ENCODE measurements at regions not wholly inside any gene's neighbourhood (a gene's known extent, or its start where the extent isn't known, plus 50 kb on each side); places are given as distances from the start of the nearest gene placed in this dataset.
"Not testable (repeated sequence)": the region's sequence is repeated elsewhere in the genome, so short reads cannot be mapped to it uniquely, and the experiment has no call there.

DNA sequence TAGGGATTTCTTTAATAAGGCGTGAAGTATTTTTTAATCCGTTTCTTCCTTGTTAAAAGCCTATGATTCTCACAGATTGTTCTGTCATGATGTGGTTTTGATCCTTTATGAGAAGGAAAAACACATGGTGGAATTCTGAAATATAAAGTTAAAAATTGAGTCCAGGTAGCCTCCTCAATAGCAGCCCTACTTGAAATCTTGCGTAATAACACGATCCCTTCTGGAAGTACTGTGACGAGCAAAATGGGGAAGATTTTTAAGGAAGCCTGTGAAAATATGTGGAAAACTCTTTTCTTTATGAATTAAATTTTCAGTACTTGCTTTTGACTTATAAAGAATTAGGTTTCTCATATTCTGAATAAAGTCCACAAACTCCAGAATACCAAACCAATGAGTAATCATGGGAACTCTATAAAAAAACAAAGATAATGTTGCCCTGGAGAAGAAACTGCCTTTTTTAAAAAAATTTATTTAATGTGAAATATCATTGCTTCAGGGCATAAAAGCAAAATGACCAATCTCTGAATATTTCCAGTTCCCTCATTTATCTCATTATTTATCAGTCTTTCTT, 476.4 kb upstream of the ZEB2 start:
- Mint-ChIP-seq H3K4me1 (peaks cover 0 to 1% (median 0%) of the 10 kb centered on the region in 3 donors), H3K9me3 (no peaks in the 10 kb centered on the region), H3K27me3 (peaks cover 4% of the 10 kb centered on the region), H3K27ac (no peak overlapping the region), H3K36me3 (no peaks in the 10 kb centered on the region), H3K4me3 (no peak overlapping the region)

DNA sequence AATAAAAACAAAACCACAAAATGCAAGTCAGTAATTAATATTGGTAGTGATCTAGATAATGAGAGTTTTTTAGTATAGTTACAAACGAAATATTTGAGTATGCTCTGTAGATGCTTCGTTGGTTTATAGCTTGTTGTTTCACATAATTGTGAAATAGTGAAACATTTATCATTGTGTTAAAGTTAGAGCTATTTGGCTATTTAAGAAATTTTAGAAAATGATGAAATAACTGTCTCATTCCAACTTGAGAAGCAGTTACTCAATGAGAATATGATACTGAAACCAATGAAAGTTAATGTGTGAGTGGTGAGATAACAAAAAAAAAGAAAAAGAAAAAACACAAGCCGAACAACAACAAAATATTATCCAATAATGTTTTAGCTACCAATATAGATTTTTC, 475.6 kb upstream of the ZEB2 start:
- Mint-ChIP-seq H3K27me3 (peaks cover 1% of the 10 kb centered on the region), H3K36me3 (no peaks in the 10 kb centered on the region), H3K4me1 (peaks cover 0 to 1% (median 0%) of the 10 kb centered on the region in 3 donors), H3K9me3 (no peaks in the 10 kb centered on the region), H3K27ac (no peak overlapping the region), H3K4me3 (no peak overlapping the region)

DNA sequence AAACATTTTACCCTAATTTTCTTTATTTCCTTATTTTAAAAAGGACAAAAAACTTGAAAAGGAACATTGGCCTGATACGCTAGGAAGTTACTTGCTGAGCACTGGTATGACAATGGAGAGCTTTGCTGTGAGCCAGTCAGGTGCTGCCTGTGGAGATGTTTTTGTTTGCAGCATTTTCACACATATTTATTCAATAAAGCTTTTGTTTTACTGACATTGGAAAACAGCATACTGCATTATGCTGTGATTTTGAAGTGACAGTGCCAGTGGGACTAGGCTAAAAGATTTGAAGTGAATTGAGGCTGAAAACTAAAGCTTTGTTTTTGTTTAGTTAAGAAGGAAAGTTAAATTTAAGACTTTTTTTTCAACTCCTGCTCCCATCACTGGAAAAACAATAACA, 470.7 kb upstream of the ZEB2 start:
- H3K9me3 Mint-ChIP-seq, result peaks cover 4 to 9% (median 5%) of the 10 kb centered on the region in 3 donors
- peaks cover 0 to 1% (median 0%) of the 10 kb centered on the region in 3 donors for H3K4me1 Mint-ChIP-seq
- H3K4me3 Mint-ChIP-seq, result no peak overlapping the region
- H3K36me3 Mint-ChIP-seq, result no peaks in the 10 kb centered on the region
- peaks cover 1% of the 10 kb centered on the region for H3K27me3 Mint-ChIP-seq
- H3K27ac Mint-ChIP-seq, result no peak overlapping the region

DNA sequence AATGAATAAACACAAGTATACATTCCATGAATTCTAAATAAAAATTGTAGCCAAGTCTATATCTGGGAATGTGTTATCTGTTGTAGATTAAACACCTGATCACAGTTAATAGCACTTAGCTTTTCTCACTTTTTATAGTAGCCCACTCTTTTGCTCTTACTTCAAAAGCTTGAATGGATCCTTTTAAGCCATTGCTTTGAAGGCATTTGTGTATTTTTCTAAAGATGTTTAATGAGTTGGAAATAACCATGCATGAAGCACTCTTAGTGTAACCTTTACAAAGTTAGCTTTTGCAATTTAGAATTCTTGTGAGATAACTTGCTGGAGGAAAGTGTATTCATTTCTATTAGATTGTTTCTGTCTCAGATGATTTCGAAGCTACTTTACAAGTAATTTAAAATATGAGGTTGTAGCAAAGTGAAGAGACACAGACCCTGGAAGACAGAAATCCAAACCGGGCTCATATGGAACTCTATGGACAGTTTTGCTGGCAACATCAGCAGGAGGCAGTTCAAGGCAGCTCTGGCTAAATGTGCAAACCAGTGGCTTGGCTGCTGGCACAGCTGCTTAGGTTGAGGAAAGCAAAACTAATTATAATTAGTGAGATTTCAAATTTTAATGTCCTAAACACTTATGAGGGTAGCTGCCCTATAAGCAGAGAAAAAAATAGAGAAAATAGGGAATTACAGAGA, 469.8 kb upstream of the ZEB2 start:
- H3K4me1 Mint-ChIP-seq, result peaks cover 0 to 1% (median 0%) of the 10 kb centered on the region in 3 donors

DNA sequence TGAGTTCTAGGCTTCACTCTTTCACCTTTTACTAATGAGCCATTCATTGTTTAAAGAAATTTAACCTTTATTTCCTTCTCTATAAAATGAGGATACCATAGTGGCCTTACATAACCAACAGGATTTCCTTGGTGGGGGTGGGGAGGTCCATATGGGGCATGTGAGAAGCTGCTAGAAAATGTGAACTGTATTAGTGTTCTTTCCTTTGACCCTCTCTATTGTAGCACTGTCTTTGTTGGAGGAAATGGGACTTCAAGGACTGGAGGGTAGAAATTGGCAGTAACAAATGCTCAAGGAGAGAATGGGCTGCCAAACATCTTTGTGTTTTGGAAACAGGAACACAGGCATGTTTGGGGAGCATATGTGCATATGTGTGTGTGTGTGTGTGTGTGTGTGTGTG, 468.7 kb upstream of the ZEB2 start:
- Mint-ChIP-seq H3K27ac (no peak overlapping the region), H3K4me3 (no peak overlapping the region), H3K27me3 (no peaks in the 10 kb centered on the region), H3K36me3 (no peaks in the 10 kb centered on the region), H3K4me1 (no peaks in the 10 kb centered on the region), H3K9me3 (peaks cover 6 to 13% (median 7%) of the 10 kb centered on the region in 3 donors)

More for the DNA sequence above, 469.8 kb upstream of the ZEB2 start:
- no peak overlapping the region for H3K27ac Mint-ChIP-seq
- H3K4me3 Mint-ChIP-seq, result no peak overlapping the region
- H3K27me3 Mint-ChIP-seq, result peaks cover 1% of the 10 kb centered on the region
- peaks cover 6 to 13% (median 7%) of the 10 kb centered on the region in 3 donors for H3K9me3 Mint-ChIP-seq
- H3K36me3 Mint-ChIP-seq, result no peaks in the 10 kb centered on the region

DNA sequence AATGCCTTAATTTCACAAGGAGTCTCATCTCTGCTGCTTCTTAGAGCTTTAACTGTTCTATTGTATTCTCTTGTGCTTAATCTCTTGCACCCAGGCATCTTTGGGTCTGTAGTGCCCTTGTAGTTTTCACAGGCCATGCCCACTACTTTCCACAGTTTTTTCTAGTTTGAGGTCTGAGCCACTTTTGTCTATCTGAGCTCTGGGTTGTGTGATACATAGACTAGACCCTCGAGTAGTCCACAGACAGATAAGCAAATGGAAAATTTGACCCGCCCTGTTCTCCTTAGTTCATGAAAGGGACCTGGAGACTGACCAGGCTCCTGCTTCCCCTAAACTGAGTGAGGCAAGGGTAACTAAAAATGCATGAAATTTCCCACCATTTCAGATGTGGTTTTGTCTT, 466.8 kb upstream of the ZEB2 start:
- Mint-ChIP-seq H3K9me3 (peaks cover 6 to 13% (median 7%) of the 10 kb centered on the region in 3 donors), H3K4me1 (no peaks in the 10 kb centered on the region), H3K27ac (no peak overlapping the region), H3K36me3 (no peaks in the 10 kb centered on the region), H3K27me3 (no peaks in the 10 kb centered on the region), H3K4me3 (no peak overlapping the region)

DNA sequence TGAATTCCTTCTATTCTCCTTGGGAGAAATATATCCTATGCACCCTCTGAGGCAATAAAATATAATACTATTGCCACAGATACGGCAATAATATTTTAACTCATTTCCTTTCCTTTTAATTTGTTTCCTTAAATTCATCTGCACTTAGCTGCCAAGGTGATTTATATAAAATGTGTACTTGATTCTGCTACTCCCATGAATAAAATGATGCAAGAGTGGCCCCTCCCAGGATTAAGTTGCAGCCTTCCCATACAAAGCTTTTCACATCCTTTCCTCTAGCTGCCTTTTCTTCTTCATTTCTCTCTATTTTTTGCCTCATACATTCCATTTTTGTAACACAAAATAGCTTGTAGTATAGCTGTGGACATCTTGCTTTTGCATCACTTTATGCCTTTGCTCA, 464.1 kb upstream of the ZEB2 start:
- no peak overlapping the region for H3K4me3 Mint-ChIP-seq

DNA sequence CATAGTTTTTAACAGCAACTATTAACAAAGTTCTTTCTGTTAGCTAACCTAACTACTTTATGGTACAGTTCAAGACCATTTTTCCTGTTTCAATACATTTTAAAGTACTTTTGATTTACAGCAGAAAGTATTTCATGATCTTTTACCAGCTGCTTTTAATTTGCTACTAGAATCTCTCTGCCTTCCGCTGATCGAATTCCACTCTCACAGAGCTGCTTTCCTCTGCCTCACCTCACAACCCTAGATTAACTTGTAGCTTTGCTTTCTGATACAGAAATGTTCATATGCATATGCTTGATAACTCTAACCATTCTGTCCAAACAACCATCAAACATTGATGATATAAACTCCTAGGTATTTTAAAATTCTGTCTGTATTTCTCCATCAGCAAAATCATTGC, 463.2 kb upstream of the ZEB2 start:
- Mint-ChIP-seq H3K27me3 (no peaks in the 10 kb centered on the region), H3K9me3 (peaks cover 6 to 13% (median 7%) of the 10 kb centered on the region in 3 donors), H3K27ac (no peak overlapping the region), H3K36me3 (no peaks in the 10 kb centered on the region), H3K4me1 (no peaks in the 10 kb centered on the region), H3K4me3 (no peak overlapping the region)

More for the DNA sequence above, 464.1 kb upstream of the ZEB2 start:
- Mint-ChIP-seq H3K36me3 (no peaks in the 10 kb centered on the region), H3K27me3 (no peaks in the 10 kb centered on the region), H3K4me1 (no peaks in the 10 kb centered on the region), H3K27ac (no peak overlapping the region), H3K9me3 (peaks cover 6 to 13% (median 7%) of the 10 kb centered on the region in 3 donors)

DNA sequence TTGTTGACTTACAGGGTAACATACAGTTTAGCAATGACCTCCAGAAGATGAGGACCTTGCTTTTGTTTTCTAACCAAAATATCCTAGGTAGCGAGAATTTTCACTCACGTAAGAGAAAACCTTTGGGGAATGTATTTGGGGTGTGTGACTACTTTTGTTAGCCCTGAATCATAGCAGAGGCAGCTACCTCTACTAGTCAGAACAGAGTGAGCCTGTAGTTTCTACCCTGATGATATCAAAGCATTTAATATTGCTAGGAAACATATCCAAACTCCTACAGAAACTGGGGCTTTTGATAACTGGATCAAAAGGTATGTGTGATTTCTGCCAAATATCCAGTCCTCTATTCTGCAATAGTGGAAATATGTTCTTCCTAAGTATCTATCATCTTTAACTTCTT, 462.6 kb upstream of the ZEB2 start:
- Mint-ChIP-seq H3K4me1 (no peaks in the 10 kb centered on the region), H3K27ac (no peak overlapping the region), H3K27me3 (no peaks in the 10 kb centered on the region), H3K4me3 (no peak overlapping the region), H3K36me3 (no peaks in the 10 kb centered on the region), H3K9me3 (peaks cover 6 to 13% (median 7%) of the 10 kb centered on the region in 3 donors)

DNA sequence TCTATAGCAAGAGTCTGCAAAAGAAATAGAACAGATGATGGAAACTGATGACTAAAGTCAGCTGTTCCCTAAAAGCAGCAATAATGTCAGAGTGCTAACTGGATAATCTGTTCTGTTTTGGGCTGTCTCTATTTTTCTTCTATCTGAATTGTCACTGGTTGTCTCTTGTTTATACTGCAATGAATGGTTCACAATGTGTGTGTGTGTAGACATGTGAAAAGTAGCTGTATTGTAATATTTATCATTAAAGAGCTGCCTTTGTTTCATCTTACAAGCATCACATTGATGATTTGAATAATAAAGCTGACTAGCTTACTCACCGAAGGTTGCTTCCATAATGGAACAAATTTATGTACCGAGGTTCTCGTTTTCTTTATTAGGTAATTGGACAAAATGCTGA, 456.0 kb upstream of the ZEB2 start:
- Mint-ChIP-seq H3K27ac (no peak overlapping the region), H3K27me3 (no peaks in the 10 kb centered on the region), H3K4me3 (no peak overlapping the region), H3K36me3 (no peaks in the 10 kb centered on the region), H3K9me3 (peaks cover 0 to 2% (median 2%) of the 10 kb centered on the region in 3 donors), H3K4me1 (no peaks in the 10 kb centered on the region)

DNA sequence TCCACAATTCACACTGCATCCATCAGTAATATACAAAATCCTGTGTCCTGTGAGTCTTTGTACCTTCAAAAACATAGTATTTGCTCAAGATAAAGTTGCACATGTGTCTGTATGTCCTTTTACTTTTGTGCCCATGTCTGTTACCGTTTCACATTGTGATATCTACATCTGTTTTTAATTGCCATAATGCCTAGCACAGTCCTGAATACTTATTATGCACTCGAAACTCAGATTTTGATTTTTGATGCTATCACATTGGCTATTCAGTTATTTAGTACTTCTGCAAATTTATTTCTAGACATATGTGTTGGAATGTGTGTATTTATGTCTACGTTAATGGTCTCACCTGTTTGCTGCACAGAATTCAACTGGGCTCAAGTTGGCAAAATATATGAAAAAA, 452.8 kb upstream of the ZEB2 start:
- Mint-ChIP-seq H3K36me3 (peaks cover 2% of the 10 kb centered on the region), H3K4me3 (no peak overlapping the region), H3K9me3 (peaks cover 7 to 15% (median 8%) of the 10 kb centered on the region in 3 donors), H3K4me1 (no peaks in the 10 kb centered on the region), H3K27me3 (no peaks in the 10 kb centered on the region), H3K27ac (no peak overlapping the region)

DNA sequence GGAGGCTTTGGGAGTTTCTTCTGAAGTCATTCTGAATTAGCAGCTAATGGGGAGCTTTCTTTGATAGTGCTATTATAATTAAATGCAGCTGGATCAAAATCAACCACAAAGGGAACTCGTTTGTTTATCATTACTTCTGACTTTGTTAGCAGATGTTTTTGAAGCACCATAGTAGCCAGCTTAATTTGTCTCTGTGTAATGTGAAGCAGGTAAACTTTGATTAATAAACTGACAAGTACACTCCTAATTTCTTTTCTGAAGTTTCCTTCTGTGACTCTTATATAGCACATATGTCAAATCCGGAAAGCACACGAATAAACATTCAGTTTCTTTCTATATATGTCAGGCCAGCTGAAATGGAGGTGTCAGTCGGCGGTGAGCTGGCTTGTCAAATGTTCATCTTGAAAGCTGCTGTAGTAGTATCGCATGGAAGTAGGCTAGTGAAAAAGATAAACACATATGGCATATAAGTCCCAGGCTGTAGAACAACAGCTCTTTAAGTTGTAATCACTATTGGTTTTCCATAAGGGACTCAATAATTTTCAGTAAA, 451.9 kb upstream of the ZEB2 start:
- H3K4me3 Mint-ChIP-seq, result peak overlapping the region in 1 of 4 donors; percentile 10
- no peaks in the 10 kb centered on the region for H3K4me1 Mint-ChIP-seq
- no peaks in the 10 kb centered on the region for H3K27me3 Mint-ChIP-seq
- no peak overlapping the region for H3K27ac Mint-ChIP-seq
- peaks cover 2% of the 10 kb centered on the region for H3K36me3 Mint-ChIP-seq
- H3K9me3 Mint-ChIP-seq, result peaks cover 7 to 15% (median 8%) of the 10 kb centered on the region in 3 donors

DNA sequence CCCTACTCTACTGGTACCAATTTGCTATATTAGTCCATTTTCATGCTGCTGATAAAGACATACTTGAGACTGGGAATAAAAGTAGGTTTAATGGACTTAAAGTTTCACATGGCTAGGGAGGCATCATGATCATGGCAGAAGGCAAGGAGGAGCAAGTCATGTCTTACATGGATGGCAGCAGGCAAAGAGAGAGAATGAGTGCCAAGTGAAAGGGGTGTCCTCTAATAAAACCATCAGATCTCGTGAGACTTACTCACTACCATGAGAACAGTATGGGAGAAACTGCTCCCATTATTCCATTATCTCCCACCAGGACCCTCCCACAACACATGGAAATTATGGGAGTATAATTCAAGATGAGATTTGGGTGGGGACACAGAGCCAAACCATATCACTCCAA, 450.5 kb upstream of the ZEB2 start:
- not testable (repeated sequence) for H3K4me1 Mint-ChIP-seq, H3K27ac Mint-ChIP-seq, H3K4me3 Mint-ChIP-seq, H3K27me3 Mint-ChIP-seq, H3K36me3 Mint-ChIP-seq
- H3K9me3 Mint-ChIP-seq, result peaks cover 8 to 25% (median 10%) of the 10 kb centered on the region in 3 donors

DNA sequence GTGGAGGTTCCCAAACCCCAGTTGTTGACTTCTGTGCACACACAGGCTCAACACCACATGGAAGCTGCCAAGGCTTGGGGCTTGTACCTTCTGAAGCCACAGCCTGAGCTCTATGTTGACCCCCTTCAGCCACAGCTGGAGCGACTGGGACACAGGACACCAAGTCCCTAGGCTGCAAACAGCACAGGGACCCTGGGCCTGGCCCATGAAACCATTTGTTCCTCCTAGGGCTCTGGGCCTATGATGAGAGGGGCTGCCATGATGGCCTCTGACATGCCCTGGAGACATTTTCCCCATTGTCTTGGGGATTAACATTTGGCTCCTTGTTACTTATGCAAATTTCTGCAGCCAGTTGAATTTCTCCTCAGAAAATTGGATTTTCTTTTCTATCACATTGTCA, 449.6 kb upstream of the ZEB2 start:
- H3K4me3 Mint-ChIP-seq, result peak overlapping the region in 1 of 4 donors; percentile 80
- peaks cover 9 to 26% (median 15%) of the 10 kb centered on the region in 3 donors for H3K9me3 Mint-ChIP-seq
- not testable (repeated sequence) for H3K27me3 Mint-ChIP-seq, H3K4me1 Mint-ChIP-seq, H3K36me3 Mint-ChIP-seq, H3K27ac Mint-ChIP-seq

DNA sequence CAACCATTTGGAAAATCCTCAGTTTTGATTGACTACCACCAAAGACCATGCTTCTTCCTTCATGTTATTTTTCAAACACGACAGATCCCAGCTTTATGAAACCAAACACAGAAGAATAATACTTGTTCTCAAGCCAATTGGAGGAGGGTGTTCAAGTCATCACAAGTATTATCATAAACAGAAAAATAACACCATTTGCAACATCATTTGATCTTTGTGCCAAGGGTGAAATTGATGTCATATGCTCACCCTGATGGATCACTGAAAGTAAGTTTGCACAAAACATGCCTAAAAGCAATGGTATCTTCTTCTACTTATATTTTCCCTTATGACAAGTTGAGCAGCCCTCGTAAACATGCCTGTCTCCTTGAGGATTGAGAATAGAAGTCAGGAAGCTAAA, 448.0 kb upstream of the ZEB2 start:
- H3K4me1 Mint-ChIP-seq, result no peaks in the 10 kb centered on the region
- no peaks in the 10 kb centered on the region for H3K27me3 Mint-ChIP-seq
- H3K36me3 Mint-ChIP-seq, result peaks cover 2% of the 10 kb centered on the region
- no peak overlapping the region for H3K27ac Mint-ChIP-seq
- H3K4me3 Mint-ChIP-seq, result no peak overlapping the region
- H3K9me3 Mint-ChIP-seq, result peaks cover 16 to 26% (median 19%) of the 10 kb centered on the region in 3 donors

DNA sequence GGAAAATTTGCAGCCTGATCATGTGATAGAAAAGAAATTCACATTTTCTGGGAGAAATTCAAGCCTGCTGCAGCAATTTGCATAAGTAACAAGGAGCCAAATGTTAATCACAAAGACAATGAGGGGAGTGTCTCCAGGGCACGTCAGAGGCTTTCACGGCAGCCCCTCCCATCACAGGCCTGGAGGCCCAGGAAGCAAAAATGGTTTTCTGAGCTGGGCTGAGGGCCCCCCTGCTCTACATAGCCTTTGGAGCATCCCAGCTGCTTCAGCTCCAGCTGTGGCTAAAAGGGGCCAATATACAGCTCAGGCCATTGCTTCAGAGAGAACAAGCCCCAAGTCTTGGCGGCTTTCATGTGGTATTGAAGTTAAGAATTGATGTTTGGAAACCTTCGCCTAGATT, 445.3 kb upstream of the ZEB2 start:
- Mint-ChIP-seq H3K36me3 (peaks cover 2% of the 10 kb centered on the region), H3K27ac (no peak overlapping the region), H3K27me3 (no peaks in the 10 kb centered on the region), H3K4me3 (no peak overlapping the region), H3K4me1 (no peaks in the 10 kb centered on the region), H3K9me3 (peaks cover 13 to 19% (median 17%) of the 10 kb centered on the region in 3 donors)
